ENCODE measurements at regions not wholly inside any gene's neighbourhood (a gene's known extent, or its start where the extent isn't known, plus 50 kb on each side); places are given as distances from the start of the nearest gene placed in this dataset.

DNA sequence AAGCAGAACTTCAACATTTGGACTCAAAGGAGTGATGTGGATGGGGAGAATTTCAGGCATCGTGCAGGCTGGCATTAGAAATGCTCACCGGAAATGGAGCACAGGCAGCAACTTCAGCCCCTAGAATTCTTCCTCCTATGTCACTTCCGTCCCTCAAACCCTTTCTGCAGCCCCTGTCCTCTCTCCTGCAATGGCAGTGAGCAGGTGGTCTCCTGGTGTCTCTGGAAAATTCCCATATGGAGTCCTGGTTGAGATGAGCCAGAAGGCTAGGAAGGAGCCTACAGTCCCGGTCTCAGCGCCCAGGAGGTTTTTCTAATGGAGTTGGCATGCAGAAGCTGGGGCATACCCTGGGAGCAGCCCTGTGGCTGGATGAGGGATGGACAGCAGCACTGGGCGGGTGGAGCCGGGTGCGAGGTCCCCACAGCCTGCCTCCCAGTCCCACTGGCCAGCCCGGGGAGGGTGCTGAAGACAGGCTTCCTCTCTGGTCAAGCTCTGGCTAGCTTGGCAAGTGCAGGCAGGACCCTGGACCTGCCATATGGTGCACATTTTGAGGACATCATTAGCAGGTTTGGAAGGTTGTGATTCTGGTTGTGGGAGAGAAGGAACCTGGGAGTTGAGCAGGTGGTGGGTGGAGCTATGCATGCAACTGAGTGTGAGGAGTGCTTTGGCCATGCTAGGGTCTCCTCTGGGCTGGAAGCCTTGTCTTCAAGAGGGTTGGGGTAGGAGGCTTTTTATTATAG lies 59.8 kb upstream of the B3GAT1 start:
- H3K4ac ChIP-seq (replicated peaks; ENCODE audit: insufficient read length, low read depth, low read length) = no peak overlapping the region
- no peak overlapping the region for H4K5ac ChIP-seq (ENCODE audit: insufficient read length, low read depth, low read length)
- H3K79me2 ChIP-seq (ENCODE audit: control insufficient read depth in 1 of 2, insufficient read depth in 2 of 2, low read length in 2 of 2) = no peaks in the 10 kb centered on the region
- no peak overlapping the region for H3K4me3 ChIP-seq (ENCODE audit: extremely low read depth in 1 of 4, insufficient read depth in 2 of 4, low read depth in 3 of 4, low read length in 4 of 4)
- no peak overlapping the region for H3K23ac ChIP-seq (ENCODE audit: insufficient read length)
- FAIRE-seq (no peak), DNase-seq (ENCODE audit: low read depth in 1 of 2, low spot score in 2 of 2) (no peak)
- H2AFZ ChIP-seq (ENCODE audit: low read length) = no peak overlapping the region
- H2BK12ac ChIP-seq (ENCODE audit: low read depth, low read length) = no peak overlapping the region
- H3K27ac ChIP-seq (ENCODE audit: low read depth, low read length) = no peak overlapping the region
- TF ChIP-seq TAF1 (IDR thresholded peaks at IDR 0.05; ENCODE audit: low read depth, low read length) (no peak), BACH1 (IDR thresholded peaks at IDR 0.05; ENCODE audit: low read length) (no peak), SAP30 (IDR thresholded peaks at IDR 0.05; ENCODE audit: insufficient read depth, insufficient replicate concordance, low read length) (no peak), POLR2AphosphoS5 (IDR thresholded peaks at IDR 0.05; ENCODE audit: low read depth, low read length) (no peak), ASH2L (IDR thresholded peaks at IDR 0.05; ENCODE audit: low read length) (no peak), HDAC6 (IDR thresholded peaks at IDR 0.05; ENCODE audit: low read depth, low read length) (no peak), CBX5 (IDR thresholded peaks at IDR 0.05; ENCODE audit: low read depth, low read length) (no peak), CHD1 (IDR thresholded peaks at IDR 0.05; ENCODE audit: low read depth, low read length) (no peak), RAD21 (IDR thresholded peaks at IDR 0.05 in 1 of 2, conservative IDR thresholded peaks at IDR 0.05 in 1 of 2; ENCODE audit: low read depth in 2 of 2, low read length in 2 of 2) (no peak), MAFK (IDR thresholded peaks at IDR 0.05; ENCODE audit: low read depth, low read length) (no peak), SP2 (IDR thresholded peaks at IDR 0.05; ENCODE audit: low read length) (no peak), SIRT6 (IDR thresholded peaks at IDR 0.05; ENCODE audit: low read length) (no peak), NANOG (IDR thresholded peaks at IDR 0.05; ENCODE audit: insufficient read depth, low read depth, low read length, poor library complexity, severe bottlenecking) (no peak)
- TF ChIP-seq, protein P1, sequence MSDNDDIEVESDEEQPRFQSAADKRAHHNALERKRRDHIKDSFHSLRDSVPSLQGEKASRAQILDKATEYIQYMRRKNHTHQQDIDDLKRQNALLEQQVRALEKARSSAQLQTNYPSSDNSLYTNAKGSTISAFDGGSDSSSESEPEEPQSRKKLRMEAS (IDR thresholded peaks at IDR 0.05) = no peak
- peaks cover 0 to 8% (median 0%) of the 10 kb centered on the region in 4 experiments; a peak in 3 of 7 replicates for H3K27me3 ChIP-seq (replicated peaks in 1 of 4; ENCODE audit: control insufficient read depth in 3 of 4, extremely low read depth in 1 of 4, insufficient read depth in 3 of 4, low read length in 3 of 4)
- H3K79me1 ChIP-seq (ENCODE audit: low read depth, low read length) = no peaks in the 10 kb centered on the region
- H2BK20ac ChIP-seq (ENCODE audit: low read length) = no peak overlapping the region
- H4K20me1 ChIP-seq (replicated peaks in 1 of 2; ENCODE audit: control insufficient read depth in 1 of 2, insufficient read depth in 2 of 2, low read length in 2 of 2) = peaks cover 2% of the 10 kb centered on the region in 2 experiments
- ChIA-PET CTCF (ENCODE audit: partially characterized antibody) (no interaction called here), POLR2A (ENCODE audit: partially characterized antibody) (no interaction called here)
- no peak overlapping the region for H3K56ac ChIP-seq (replicated peaks; ENCODE audit: insufficient read length, low read depth, low read length)
- no peak overlapping the region for H4K8ac ChIP-seq (ENCODE audit: extremely low read depth, insufficient read depth, low read length)
- no peak overlapping the region for H2BK120ac ChIP-seq (replicated peaks; ENCODE audit: low read depth, low read length)
- H3K14ac ChIP-seq (ENCODE audit: insufficient read length) = no peak overlapping the region
- H2AK5ac ChIP-seq (ENCODE audit: low read depth, low read length) = no peak overlapping the region
- H3K9ac ChIP-seq (replicated peaks in 1 of 4; ENCODE audit: extremely low read depth in 1 of 4, low read depth in 3 of 4, low read length in 3 of 4) = no peak overlapping the region
- H3K23me2 ChIP-seq (ENCODE audit: low read depth, low read length) = no peaks in the 10 kb centered on the region
- WGBS, 2 experiments (ENCODE audit: extremely low coverage in 1 of 2, insufficient coverage in 1 of 2, insufficient read length in 1 of 2, insufficient replicate concordance in 2 of 2, low coverage in 1 of 2, low lambda C conversion rate in 2 of 2, missing lambda C conversion rate in 1 of 2) = 90% methylated on average over 9 of the region's 9 CpGs; no CpG with 5 or more reads in 1 of the 2 experiments
- H3K36me3 ChIP-seq (ENCODE audit: control insufficient read depth in 2 of 4, insufficient read depth in 4 of 4, low read length in 3 of 4) = no peaks in the 10 kb centered on the region
- no peak overlapping the region for H2BK5ac ChIP-seq (ENCODE audit: low read depth, low read length)
- H3K9me3 ChIP-seq (ENCODE audit: insufficient read depth in 2 of 2, low read depth in 1 of 2, low read length in 1 of 2) = no peaks in the 10 kb centered on the region
- peaks cover 0 to 2% (median under 1%) of the 10 kb centered on the region in 4 experiments; a peak in 3 of 7 replicates for H3K4me1 ChIP-seq (replicated peaks in 1 of 4; ENCODE audit: control insufficient read depth in 3 of 4, insufficient read depth in 4 of 4, low read length in 3 of 4)
- H4K91ac ChIP-seq (replicated peaks; ENCODE audit: insufficient read length, low read length) = no peak overlapping the region
- H3K18ac ChIP-seq (ENCODE audit: extremely low read depth, low read length) = no peak overlapping the region
- no peak overlapping the region for H2BK15ac ChIP-seq (ENCODE audit: low read length)
- no peak overlapping the region for H3K4me2 ChIP-seq (ENCODE audit: insufficient read depth in 1 of 2, low read depth in 2 of 2, low read length in 2 of 2)
